WTC11 (cell line): ENCODE measurements at regions not wholly inside any gene's neighbourhood (a gene's known extent, or its start where the extent isn't known, plus 50 kb on each side); places are given as distances from the start of the nearest gene placed in this dataset.

ENCODE experiments used
- ATAC-seq: fragments of 200-7000 bp; cut with Tn5 transposase; 2 replicates; pipeline ENCODE4 v1.10.0; 2021; ENCODE audit warnings: mild to moderate bottlenecking, moderate library complexity
- CTCF ChIA-PET: fragments of 300-600 bp; sonication (Branson Sonifier 250); formaldehyde crosslinking; loops from one replicate; lab custom pipeline; 2021; ENCODE audit warnings: antibody characterized with exemption; lab: Charles Lee
- POLR2A ChIA-PET: fragments of 350-600 bp; sonication (Branson Sonifier 250); formaldehyde crosslinking; loops from one replicate; lab custom pipeline; 2021; ENCODE audit warnings: antibody characterized with exemption; lab: Charles Lee
- DNase-seq: peaks from one replicate; pipeline ENCODE4 v3.0.0; 2021; ENCODE audit warnings: low spot score
- H3K27ac Mint-ChIP-seq: 2 replicates; pipeline ENCODE4 v1.8.0; 2021; ENCODE audit warnings: mixed read lengths
- H3K27me3 Mint-ChIP-seq: 2 replicates; pipeline ENCODE4 v1.8.0; 2021; ENCODE audit warnings: low read depth, mild to moderate bottlenecking, moderate library complexity, mixed read lengths
- H3K36me3 Mint-ChIP-seq: 2 replicates; pipeline ENCODE4 v1.8.0; 2021; ENCODE audit warnings: mixed read lengths
- H3K4me1 Mint-ChIP-seq: 2 replicates; pipeline ENCODE4 v1.8.0; 2022; ENCODE audit warnings: mixed read lengths
- H3K4me3 Mint-ChIP-seq: 2 replicates; pipeline ENCODE4 v1.8.0; 2021; ENCODE audit warnings: mild to moderate bottlenecking, moderate library complexity, mixed read lengths
- H3K9me3 Mint-ChIP-seq: 2 replicates; pipeline ENCODE4 v1.8.0; 2021; ENCODE audit warnings: mixed read lengths
- ARID4B ChIP-seq: sonication (generic); formaldehyde crosslinking; IDR thresholded peaks from 2 replicates; pipeline ENCODE4 v1.8.0; 2023; ENCODE audit warnings: missing genetic modification reagents, mild to moderate bottlenecking, borderline replicate concordance
- ATF3 ChIP-seq: sonication (generic); formaldehyde crosslinking; conservative IDR thresholded peaks from 2 replicates; pipeline ENCODE4 v1.8.1; 2022; ENCODE audit warnings: mild to moderate bottlenecking, missing genetic modification reagents
- CTCF ChIP-seq: fragments of 200-600 bp; IDR thresholded peaks from 2 replicates; pipeline ENCODE4 v1.8.0; 2022; ENCODE audit warnings: antibody characterized with exemption
- E2F5 ChIP-seq: sonication (generic); formaldehyde crosslinking; IDR thresholded peaks from 2 replicates; pipeline ENCODE4 v1.8.1; 2022; ENCODE audit warnings: mild to moderate bottlenecking, moderate library complexity, missing genetic modification reagents
- EMX1 ChIP-seq: fragments of 250-450 bp; sonication (Bioruptor Pico); IDR thresholded peaks from 2 replicates; pipeline ENCODE4 v1.8.0; 2021; ENCODE audit warnings: mild to moderate bottlenecking
- FOXK1 ChIP-seq: sonication (generic); formaldehyde crosslinking; IDR thresholded peaks from 2 replicates; pipeline ENCODE4 v1.8.0; 2022; ENCODE audit warnings: mild to moderate bottlenecking, moderate library complexity, missing genetic modification reagents
- HMGXB4 ChIP-seq: sonication (generic); formaldehyde crosslinking; IDR thresholded peaks from 2 replicates; pipeline ENCODE4 v1.8.1; 2023; ENCODE audit warnings: mild to moderate bottlenecking, moderate library complexity, missing genetic modification reagents
- JUN ChIP-seq: sonication (generic); formaldehyde crosslinking; IDR thresholded peaks from 2 replicates; pipeline ENCODE4 v1.8.0; 2023; ENCODE audit warnings: mild to moderate bottlenecking, missing genetic modification reagents
- NR1H2 ChIP-seq: sonication (generic); formaldehyde crosslinking; IDR thresholded peaks from 2 replicates; pipeline ENCODE4 v1.9.0; 2021; ENCODE audit warnings: mild to moderate bottlenecking, moderate library complexity, missing genetic modification reagents
- NR3C1 ChIP-seq: sonication (generic); formaldehyde crosslinking; conservative IDR thresholded peaks from 2 replicates; pipeline ENCODE4 v1.8.1; 2023; ENCODE audit warnings: low read depth, mild to moderate bottlenecking, missing genetic modification reagents
- SMAD3 ChIP-seq: sonication (generic); formaldehyde crosslinking; IDR thresholded peaks from 2 replicates; pipeline ENCODE4 v1.8.0; 2022; ENCODE audit warnings: missing genetic modification reagents, mild to moderate bottlenecking, borderline replicate concordance
- SMAD4 ChIP-seq: sonication (generic); formaldehyde crosslinking; IDR thresholded peaks from 2 replicates; pipeline ENCODE4 v1.8.0; 2022; ENCODE audit warnings: mild to moderate bottlenecking, missing genetic modification reagents
- TEAD4 ChIP-seq: sonication (generic); formaldehyde crosslinking; IDR thresholded peaks from 2 replicates; pipeline ENCODE4 v1.8.0; 2022; ENCODE audit warnings: mild to moderate bottlenecking, missing genetic modification reagents
- USF1 ChIP-seq: sonication (generic); formaldehyde crosslinking; IDR thresholded peaks from 2 replicates; pipeline ENCODE4 v1.8.0; 2022; ENCODE audit warnings: mild to moderate bottlenecking, missing genetic modification reagents
- ZNF121 ChIP-seq: sonication (generic); formaldehyde crosslinking; IDR thresholded peaks from 2 replicates; pipeline ENCODE4 v1.8.0; 2023; ENCODE audit warnings: missing genetic modification reagents
- ZNF219 ChIP-seq: sonication (generic); formaldehyde crosslinking; IDR thresholded peaks from 2 replicates; pipeline ENCODE4 v1.8.0; 2023; ENCODE audit warnings: missing genetic modification reagents, mild to moderate bottlenecking, borderline replicate concordance
- ZNF263 ChIP-seq: sonication (generic); formaldehyde crosslinking; IDR thresholded peaks from 2 replicates; pipeline ENCODE4 v1.8.1; 2022; ENCODE audit warnings: low read depth, mild to moderate bottlenecking, moderate library complexity, missing genetic modification reagents
- ZNF532 ChIP-seq: fragments of 250-450 bp; sonication (Bioruptor Pico); IDR thresholded peaks from 2 replicates; pipeline ENCODE4 v1.9.0; 2021; ENCODE audit warnings: mild to moderate bottlenecking, borderline replicate concordance
- ZSCAN18 ChIP-seq: fragments of 250-450 bp; sonication (Bioruptor Pico); IDR thresholded peaks from 2 replicates; pipeline ENCODE4 v2.1.2; 2022; ENCODE audit warnings: mild to moderate bottlenecking, moderate library complexity

GRCh38 chr2:149692961-149693396 lies 105.4 kb upstream of the MMADHC start:
- Mint-ChIP-seq H3K9me3 (peaks cover 5% of the 10 kb centered on the region), H3K27ac (no peak overlapping the region), H3K36me3 (no peaks in the 10 kb centered on the region), H3K27me3 (no peaks in the 10 kb centered on the region), H3K4me3 (no peak overlapping the region), H3K4me1 (peaks cover 4% of the 10 kb centered on the region)
- TF ChIP-seq CTCF (no peak), NR1H2 (no peak), ZNF121 (CRISPR knock-in tag) (no peak), FOXK1 (CRISPR knock-in tag) (no peak), ZSCAN18 (CRISPR knock-in tag) (no peak), USF1 (CRISPR knock-in tag) (no peak), TEAD4 (CRISPR knock-in tag) (no peak), ARID4B (CRISPR knock-in tag) (no peak), HMGXB4 (CRISPR knock-in tag) (no peak), SMAD4 (CRISPR knock-in tag) (no peak), NR3C1 (no peak), SMAD3 (CRISPR knock-in tag) (no peak), ZNF219 (no peak), E2F5 (CRISPR knock-in tag) (no peak), JUN (CRISPR knock-in tag) (no peak), ZNF263 (CRISPR knock-in tag) (no peak), EMX1 (CRISPR knock-in tag) (no peak), ATF3 (CRISPR knock-in tag) (no peak), ZNF532 (no peak)
- ChIA-PET CTCF (no interaction called here), POLR2A (no interaction called here)
- DNase-seq: no peak
- no peak for ATAC-seq
